HepG2 (cell line): ENCODE measurements at regions not wholly inside any gene's neighbourhood (a gene's known extent, or its start where the extent isn't known, plus 50 kb on each side); places are given as distances from the start of the nearest gene placed in this dataset.

ENCODE experiments used
- ATAC-seq: fragments of 200-7000 bp; cut with Tn5 transposase; 3 replicates; pipeline ENCODE4 v1.9.1; 2020; ENCODE audit warnings: mild to moderate bottlenecking, moderate library complexity
- BruUV-seq: library from RNA; stranded (reverse); fragments of 400-500 nt; replicated peaks from 2 replicates; lab custom pipeline; 2021; lab: Mats Ljungman, UMichigan
- CTCF ChIA-PET: fragments of 300-600 bp; formaldehyde crosslinking; extraction: SDS; loops from one replicate; lab custom pipeline; 2021; ENCODE audit warnings: low total read pairs, inconsistent platforms, low intra/inter-chr PET ratio; lab: Yijun Ruan, JAX
- POLR2A ChIA-PET: fragments of 350-600 bp; sonication (Branson Sonifier 250); formaldehyde crosslinking; loops from one replicate; lab custom pipeline; 2020; ENCODE audit warnings: antibody characterized with exemption, inconsistent platforms; lab: Yijun Ruan, JAX
- DNase-seq: peaks from one replicate; pipeline ENCODE4 v3.0.0-alpha.2; 2015; ENCODE audit warnings: low spot score
- FAIRE-seq: peaks from 3 replicates; lab custom pipeline; 2011; peaks lifted over from hg19 to GRCh38; lab: Jason Lieb, UNC
- H2AFZ ChIP-seq: one replicate; pipeline ENCODE4 v1.6.1; 2011; ENCODE audit warnings: low read length, inconsistent platforms
- H3K27ac ChIP-seq: fragments of 300-600 bp; 3 replicates; pipeline ENCODE4 v1.8.0; 2011; ENCODE audit warnings: mixed run types, mild to moderate bottlenecking, mixed read lengths, low read length, inconsistent platforms; ENCODE audit not compliant: insufficient read depth; ENCODE audit errors: extremely low read length
- H3K27me3 ChIP-seq, 2 experiments: fragments of 200-600 bp in 1 of 2; 2 replicates in 1 of 2; 3 replicates in 1 of 2; pipeline versions ENCODE4 v1.6.0 to v1.8.0; 2011; ENCODE audit warnings: low read length in 2 of 2, mild to moderate bottlenecking in 2 of 2, moderate library complexity in 2 of 2, inconsistent platforms in 1 of 2; ENCODE audit not compliant: insufficient read depth in 2 of 2, control insufficient read depth in 1 of 2
- H3K36me3 ChIP-seq, 2 experiments: fragments of 200-600 bp in 1 of 2; replicated peaks in 1 of 2; 2 replicates in 1 of 2; 3 replicates in 1 of 2; pipeline versions ENCODE4 v1.5.1 to v1.8.0; 2011; ENCODE audit warnings: low read length in 2 of 2, inconsistent platforms in 1 of 2; ENCODE audit not compliant: insufficient read depth in 2 of 2, control insufficient read depth in 1 of 2
- H3K4me1 ChIP-seq: 2 replicates; pipeline ENCODE4 v1.5.1; 2012; ENCODE audit warnings: low read length, inconsistent platforms; ENCODE audit not compliant: insufficient read depth
- H3K4me2 ChIP-seq: 2 replicates; pipeline ENCODE4 v1.6.0; 2011; ENCODE audit warnings: low read depth, low read length, inconsistent platforms
- H3K4me3 ChIP-seq, 3 experiments: fragments of 200-600 bp in 1 of 3; sonication (generic), shearing (Covaris generic) in 1 of 3; replicated peaks in 1 of 3; 2 replicates each; pipeline ENCODE4 v1.5.1; 2011 to 2016; ENCODE audit warnings: low read length in 3 of 3, inconsistent platforms in 2 of 3, low read depth in 2 of 3, mild to moderate bottlenecking in 2 of 3, control low read depth in 1 of 3, mixed read lengths in 1 of 3; ENCODE audit not compliant: insufficient read depth in 1 of 3
- H3K79me2 ChIP-seq: one replicate; pipeline ENCODE4 v1.6.1; 2011; ENCODE audit warnings: low read length, inconsistent platforms; ENCODE audit not compliant: insufficient read depth
- H3K9ac ChIP-seq: 2 replicates; pipeline ENCODE4 v1.6.0; 2011; ENCODE audit warnings: mild to moderate bottlenecking, low read depth, low read length, inconsistent platforms; ENCODE audit not compliant: insufficient read depth
- H3K9me3 ChIP-seq: 2 replicates; pipeline ENCODE4 v1.5.1; 2012; ENCODE audit warnings: mild to moderate bottlenecking, low read length
- H4K20me1 ChIP-seq: 2 replicates; pipeline ENCODE4 v1.6.0; 2011; ENCODE audit warnings: inconsistent platforms, mild to moderate bottlenecking, low read length, moderate library complexity; ENCODE audit not compliant: insufficient read depth
- BRF2 ChIP-seq: sonication (generic); formaldehyde crosslinking; IDR thresholded peaks from 2 replicates; pipeline ENCODE4 v1.8.1; 2022; ENCODE audit warnings: mild to moderate bottlenecking, missing genetic modification reagents
- CHCHD3 ChIP-seq: sonication (generic); formaldehyde crosslinking; IDR thresholded peaks from 2 replicates; pipeline ENCODE4 v1.8.0; 2022; ENCODE audit warnings: mild to moderate bottlenecking, missing genetic modification reagents, moderate library complexity
- GTF2F1 ChIP-seq: fragments of 150-350 bp; IDR thresholded peaks from 2 replicates; pipeline ENCODE4 v1.6.1; 2014; ENCODE audit warnings: low read length
- NFE2 ChIP-seq: sonication (generic); formaldehyde crosslinking; IDR thresholded peaks from 2 replicates; pipeline ENCODE4 v1.4.0; 2020; ENCODE audit warnings: missing genetic modification reagents
- REL ChIP-seq: sonication (generic); formaldehyde crosslinking; conservative IDR thresholded peaks from 2 replicates; pipeline ENCODE4 v1.8.0; 2022; ENCODE audit warnings: mild to moderate bottlenecking, missing genetic modification reagents, moderate library complexity
- TFE3 ChIP-seq: IDR thresholded peaks from 2 replicates; pipeline ENCODE4 v1.6.1; 2016
- ZNF124 ChIP-seq: sonication (generic); formaldehyde crosslinking; IDR thresholded peaks from 2 replicates; pipeline ENCODE4 v1.4.0; 2020; ENCODE audit warnings: missing genetic modification reagents
- ZNF350 ChIP-seq: sonication (generic); formaldehyde crosslinking; IDR thresholded peaks from 2 replicates; pipeline ENCODE4 v1.4.0; 2020; ENCODE audit warnings: mild to moderate bottlenecking, low read depth, missing genetic modification reagents, borderline replicate concordance
- ZNF501 ChIP-seq: sonication (generic); formaldehyde crosslinking; IDR thresholded peaks from 2 replicates; pipeline ENCODE4 v1.5.1; 2020; ENCODE audit warnings: mild to moderate bottlenecking, moderate library complexity, missing genetic modification reagents
- WGBS: methylation state at CpG from one replicate; pipeline ENCODE4 v1.1.6; 2017; ENCODE audit warnings: low lambda C conversion rate; 5-methylcytosine and 5-hydroxymethylcytosine counted together
- in situ Hi-C: cut with HindIII; loops from 2 replicates; pipeline ENCODE4 v1.10.0; 2017; ENCODE audit warnings: low pct_unique_long_range_greater_than_20kb; ENCODE audit not compliant: extremely low pct_ligation_motif_present
- intact Hi-C: fragments of 100-400 bp; cut with micrococcal nuclease; formaldehyde crosslinking; loops from one replicate; pipeline ENCODE4 v1.10.0; 2022; ENCODE audit not compliant: unreplicated experiment

- no peaks in the 10 kb centered on the region for H3K27me3 ChIP-seq
- no peak for DNase-seq
- no TSS peak for BruUV-seq
- intact Hi-C loops = no loop called here
- 6% methylated on average over 3 of the region's 3 CpGs for WGBS
- no peak overlapping the region for H3K4me3 ChIP-seq
- H3K79me2 ChIP-seq = no peaks in the 10 kb centered on the region
- H3K4me1 ChIP-seq = no peaks in the 10 kb centered on the region
- H2AFZ ChIP-seq = no peak overlapping the region
- POLR2A ChIA-PET = no interaction called here
- no peak for ATAC-seq
- TF ChIP-seq REL (no peak), ZNF501 (CRISPR knock-in tag) (no peak), ZNF350 (CRISPR knock-in tag) (no peak), NFE2 (CRISPR knock-in tag) (no peak), GTF2F1 (no peak), TFE3 (CRISPR knock-in tag) (no peak), CHCHD3 (no peak), ZNF124 (CRISPR knock-in tag) (no peak), BRF2 (no peak)
- no peaks in the 10 kb centered on the region for H4K20me1 ChIP-seq
- no peaks in the 10 kb centered on the region for H3K36me3 ChIP-seq
- no peak for FAIRE-seq
- no peak overlapping the region for H3K27ac ChIP-seq
- H3K9me3 ChIP-seq = no peaks in the 10 kb centered on the region
- CTCF ChIA-PET = no interaction called here
- H3K4me2 ChIP-seq = no peak overlapping the region
- in situ Hi-C loops = no loop called here
- no peak overlapping the region for H3K9ac ChIP-seq
Observed at GRCh38 chr2:145501920-145502319, 982.0 kb upstream of the ZEB2 start.
